ENCODE measurements at regions not wholly inside any gene's neighbourhood (a gene's known extent, or its start where the extent isn't known, plus 50 kb on each side); places are given as distances from the start of the nearest gene placed in this dataset.

- WGBS, 2 donors = 47 to 56% methylated on average over 4 of the region's 4 CpGs
- no peak overlapping the region for H3K4me3 ChIP-seq (ENCODE audit: low read depth, poor library complexity, severe bottlenecking)
- intact Hi-C loops (cut with DNase I; ENCODE audit: low total_unique reads) = no loop called here
- TF ChIP-seq POLR2A (IDR thresholded peaks at IDR 0.05) (no peak), CTCF (IDR thresholded peaks at IDR 0.05) (no peak)
- DNase-seq (ENCODE audit: low spot score in 2 of 2) = no peak
Measured at GRCh38 chr3:107897471-107898061, 193.3 kb downstream of the CD47 start.

- no peak overlapping the region for H3K4me3 ChIP-seq (ENCODE audit: low read depth, poor library complexity, severe bottlenecking)
- no peak for TF ChIP-seq CTCF (IDR thresholded peaks at IDR 0.05)
- no peak for DNase-seq (ENCODE audit: low spot score in 2 of 2)
- 92 to 98% methylated on average over 4 of the region's 4 CpGs for WGBS, 2 donors
- intact Hi-C loops (cut with DNase I; ENCODE audit: low total_unique reads) = no loop called here
Measured at GRCh38 chr3:107894998-107895397, 195.8 kb downstream of the CD47 start.

GRCh38 chr3:107892955-107893624 is 197.7 kb downstream of the CD47 start:
- no peak for TF ChIP-seq CTCF (IDR thresholded peaks at IDR 0.05)
- 54 to 64% methylated on average over 7 of the region's 7 CpGs for WGBS, 2 donors
- no peak for DNase-seq (ENCODE audit: low spot score in 2 of 2)
- intact Hi-C loops (cut with DNase I; ENCODE audit: low total_unique reads) = no loop called here
- no peak overlapping the region for H3K4me3 ChIP-seq (ENCODE audit: low read depth, poor library complexity, severe bottlenecking)

GRCh38 chr3:107884719-107885460 is 205.9 kb downstream of the CD47 start:
- intact Hi-C loops (cut with DNase I; ENCODE audit: low total_unique reads) = no loop called here
- DNase-seq (ENCODE audit: low spot score in 2 of 2) = no peak
- no peak for TF ChIP-seq POLR2A (IDR thresholded peaks at IDR 0.05)
- no peak for TF ChIP-seq CTCF (IDR thresholded peaks at IDR 0.05)
- WGBS, 2 donors = 32 to 55% methylated on average over 2 of the region's 2 CpGs
- H3K4me3 ChIP-seq (ENCODE audit: low read depth, poor library complexity, severe bottlenecking) = no peak overlapping the region

GRCh38 chr3:107884028-107884427 is 206.8 kb downstream of the CD47 start:
- DNase-seq (ENCODE audit: low spot score in 2 of 2) = no peak
- no peak for TF ChIP-seq POLR2A (IDR thresholded peaks at IDR 0.05)
- no peak for TF ChIP-seq CTCF (IDR thresholded peaks at IDR 0.05)
- intact Hi-C loops (cut with DNase I; ENCODE audit: low total_unique reads) = no loop called here
- H3K4me3 ChIP-seq (ENCODE audit: low read depth, poor library complexity, severe bottlenecking) = no peak overlapping the region

Data from lower leg skin (tissue), 4 donors.